ENCODE measurements at regions not wholly inside any gene's neighbourhood (a gene's known extent, or its start where the extent isn't known, plus 50 kb on each side); places are given as distances from the start of the nearest gene placed in this dataset.

- TF ChIP-seq KDM1A (IDR thresholded peaks at IDR 0.05; ENCODE audit: low read depth): no peak
- no peak for TF ChIP-seq PBX3 (IDR thresholded peaks at IDR 0.05)
- no peak for TF ChIP-seq CBX2 (IDR thresholded peaks at IDR 0.05; ENCODE audit: borderline replicate concordance, low read depth)
- no peak for TF ChIP-seq USF2 (IDR thresholded peaks at IDR 0.05)
Measured at GRCh38 chr18:55795101-55795669, 207.2 kb upstream of the TCF4 start (continued).

GRCh38 chr18:55794288-55795052 lies 206.5 kb upstream of the TCF4 start:
- POLR2A ChIA-PET: no interaction called here
- CTCF ChIA-PET: no interaction called here
- H3K4me1 ChIP-seq: peaks cover 8% of the 10 kb centered on the region; the same call in 1 of the 3 replicates
- DNase-seq (ENCODE audit: low read depth in 1 of 2, low spot score in 1 of 2) (no peak), FAIRE-seq (no peak), ATAC-seq (no peak)
- TF ChIP-seq BCL3 (IDR thresholded peaks at IDR 0.05): no peak
- TF ChIP-seq HOXA7 (CRISPR knock-in tag; IDR thresholded peaks at IDR 0.05): no peak
- no peak for TF ChIP-seq REST (IDR thresholded peaks at IDR 0.05)
- no peak for TF ChIP-seq RAD21 (conservative IDR thresholded peaks at IDR 0.05 in 1 of 2, IDR thresholded peaks at IDR 0.05 in 1 of 2)
- TF ChIP-seq ELK1 (IDR thresholded peaks at IDR 0.05; ENCODE audit: low read depth, low read length): no peak
- no peak for TF ChIP-seq USF2 (IDR thresholded peaks at IDR 0.05)
- TF ChIP-seq ZNF302 (CRISPR knock-in tag; IDR thresholded peaks at IDR 0.05): no peak
- TF ChIP-seq MYC (IDR thresholded peaks at IDR 0.05; ENCODE audit: borderline replicate concordance, low read length): no peak
- TF ChIP-seq CHD2 (IDR thresholded peaks at IDR 0.05; ENCODE audit: low read length, partially characterized antibody): no peak
- TF ChIP-seq ZSCAN20 (CRISPR knock-in tag; IDR thresholded peaks at IDR 0.05): no peak
- no peak for TF ChIP-seq KDM1A (IDR thresholded peaks at IDR 0.05; ENCODE audit: low read depth)
- no peak for TF ChIP-seq PHF8 (IDR thresholded peaks at IDR 0.05; ENCODE audit: borderline replicate concordance, low read depth)
- no peak for TF ChIP-seq GATA3 (IDR thresholded peaks at IDR 0.05; ENCODE audit: borderline replicate concordance)
- TF ChIP-seq CHD4 (IDR thresholded peaks at IDR 0.05; ENCODE audit: borderline replicate concordance): no peak
- TF ChIP-seq EP300 (IDR thresholded peaks at IDR 0.05): no peak
- TF ChIP-seq NR3C1 (IDR thresholded peaks at IDR 0.05): no peak
- TF ChIP-seq RNF2 (IDR thresholded peaks at IDR 0.05; ENCODE audit: borderline replicate concordance, low read depth): no peak
- no peak overlapping the region for H3K4me3 ChIP-seq
- H3K9me3 ChIP-seq: no peaks in the 10 kb centered on the region
- no peak overlapping the region for H3K4me2 ChIP-seq
- no peak overlapping the region for H3K27ac ChIP-seq
- WGBS (ENCODE audit: missing lambda C conversion rate): 53% methylated on average over 8 of the region's 8 CpGs
